ENCODE measurements at regions not wholly inside any gene's neighbourhood (a gene's known extent, or its start where the extent isn't known, plus 50 kb on each side); places are given as distances from the start of the nearest gene placed in this dataset.
"Not testable (repeated sequence)": the region's sequence is repeated elsewhere in the genome, so short reads cannot be mapped to it uniquely, and the experiment has no call there.

DNA sequence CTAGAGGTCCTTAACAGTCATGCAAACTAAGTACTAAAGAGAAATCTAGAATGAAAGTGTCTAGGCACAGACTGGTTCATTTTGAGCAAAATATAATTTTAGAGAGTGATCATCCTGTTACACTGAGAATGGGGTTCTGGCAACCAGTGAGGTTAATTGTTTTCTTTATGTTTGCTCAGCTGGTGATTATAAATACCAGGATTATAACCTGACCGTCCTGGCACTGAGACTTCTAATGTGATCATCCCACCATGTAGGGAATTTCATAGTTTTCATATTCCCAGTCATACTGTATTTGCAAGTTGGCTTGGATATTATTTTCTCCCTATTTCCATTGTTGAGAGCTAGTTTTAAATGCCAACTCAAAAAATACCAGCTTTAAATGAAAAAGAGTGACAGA lies 852.5 kb upstream of the LRATD1 start:
- in situ Hi-C loops (cut with MboI; ENCODE audit: low sequenced_read_pairs): no loop called here

DNA sequence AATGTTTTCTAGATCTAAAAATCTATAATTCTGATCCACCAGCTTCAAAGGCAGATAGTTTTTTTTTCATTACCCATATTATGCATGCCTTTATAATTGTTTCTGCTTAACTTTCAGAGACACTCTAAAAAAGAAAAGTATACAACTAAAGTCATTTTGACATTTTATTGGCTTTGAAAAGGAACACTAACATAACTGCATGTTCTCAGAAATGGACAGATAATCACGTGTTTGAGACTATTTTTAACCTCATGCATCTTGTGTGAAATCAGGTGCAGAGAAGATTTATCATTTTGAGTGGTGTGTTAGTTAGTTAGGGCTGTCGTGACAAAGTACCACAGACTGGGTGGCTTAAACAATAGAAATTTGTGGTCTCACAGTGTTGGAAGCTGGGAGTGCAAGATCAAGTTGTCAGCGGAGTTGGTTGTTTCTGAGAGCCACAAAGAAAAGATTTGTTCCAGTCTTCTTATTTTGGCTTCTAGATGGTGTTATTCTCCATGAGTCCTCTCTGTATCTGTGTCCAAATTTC lies 841.4 kb upstream of the LRATD1 start:
- in situ Hi-C loops (cut with MboI; ENCODE audit: low sequenced_read_pairs): no loop called here

DNA sequence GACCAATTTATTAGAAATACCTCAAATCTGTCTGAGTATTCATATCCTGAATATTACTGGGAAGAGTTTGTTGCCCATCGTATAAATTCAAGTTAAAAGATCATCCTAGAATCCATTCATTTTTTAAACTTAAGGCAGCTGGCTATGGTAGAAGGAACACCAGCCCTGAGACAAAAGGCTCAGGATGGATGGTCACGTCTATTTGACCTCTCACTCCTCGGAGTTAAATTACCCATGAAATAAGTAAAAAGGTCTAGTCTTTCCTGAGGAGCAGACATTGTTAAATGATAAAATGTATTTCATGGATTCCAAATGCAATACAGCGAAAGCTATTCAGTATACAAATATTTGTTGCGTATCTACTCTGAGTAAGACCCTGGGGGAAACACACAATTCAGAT lies 826.0 kb upstream of the LRATD1 start:
- in situ Hi-C loops (cut with MboI; ENCODE audit: low sequenced_read_pairs): no loop called here

DNA sequence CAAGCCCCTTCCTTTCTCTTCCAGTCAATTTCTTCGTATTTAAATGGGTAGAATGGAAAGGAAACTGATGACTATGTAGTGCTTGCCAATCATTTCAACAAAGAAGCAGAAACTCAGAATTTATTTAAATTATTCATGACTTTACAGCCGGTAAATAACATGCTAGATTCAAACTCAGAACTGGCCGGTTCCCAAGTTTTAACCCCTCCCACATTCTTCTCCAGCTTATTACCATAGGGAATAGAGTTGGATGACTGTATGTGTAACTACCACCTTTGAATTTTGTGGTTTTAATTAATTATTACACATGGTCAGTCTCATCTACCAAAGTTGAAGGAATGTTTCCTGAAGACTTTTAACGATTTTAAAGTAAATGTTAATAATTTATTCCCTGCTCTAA lies 819.3 kb upstream of the LRATD1 start:
- in situ Hi-C loops (cut with MboI; ENCODE audit: low sequenced_read_pairs): no loop called here

DNA sequence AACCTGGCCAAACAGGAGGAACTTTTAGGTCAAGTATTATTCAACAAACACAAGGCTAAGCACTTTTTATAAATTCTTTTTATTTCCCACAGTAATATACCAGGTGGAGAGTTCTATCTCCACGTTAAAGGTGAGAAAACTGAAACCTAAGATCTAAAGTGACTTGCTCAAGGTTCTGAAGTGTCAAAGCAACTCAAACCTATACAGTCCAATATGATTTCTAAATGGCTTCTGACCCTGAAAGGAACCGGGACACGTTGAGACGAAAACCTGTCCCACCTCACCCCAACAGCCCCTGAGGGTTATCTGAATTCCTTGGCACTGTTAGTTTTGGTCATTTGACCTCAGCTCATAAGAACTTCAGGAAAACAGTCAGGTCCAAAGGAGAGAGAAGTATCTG lies 814.5 kb upstream of the LRATD1 start:
- in situ Hi-C loops (cut with MboI; ENCODE audit: low sequenced_read_pairs): no loop called here

DNA sequence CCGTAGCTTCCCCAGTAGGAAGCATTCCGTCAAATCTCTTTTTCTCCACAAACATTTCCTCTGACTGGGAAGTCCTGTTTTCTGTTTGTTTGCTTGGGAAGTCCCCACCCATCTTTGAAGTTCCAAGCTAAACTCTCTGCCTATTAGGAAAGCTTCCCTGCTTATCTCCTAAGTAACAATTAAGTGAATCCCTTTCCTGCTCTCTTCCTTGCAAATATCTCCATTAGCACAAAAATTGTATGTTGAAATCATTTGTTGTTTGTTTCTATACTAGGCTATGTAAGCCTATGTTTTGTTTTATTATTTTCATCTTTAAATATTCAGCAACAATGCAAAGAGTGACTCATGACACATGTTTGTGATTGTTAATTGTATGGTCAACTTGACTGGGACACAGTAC lies 812.6 kb upstream of the LRATD1 start:
- in situ Hi-C loops (cut with MboI; ENCODE audit: low sequenced_read_pairs): no loop called here

DNA sequence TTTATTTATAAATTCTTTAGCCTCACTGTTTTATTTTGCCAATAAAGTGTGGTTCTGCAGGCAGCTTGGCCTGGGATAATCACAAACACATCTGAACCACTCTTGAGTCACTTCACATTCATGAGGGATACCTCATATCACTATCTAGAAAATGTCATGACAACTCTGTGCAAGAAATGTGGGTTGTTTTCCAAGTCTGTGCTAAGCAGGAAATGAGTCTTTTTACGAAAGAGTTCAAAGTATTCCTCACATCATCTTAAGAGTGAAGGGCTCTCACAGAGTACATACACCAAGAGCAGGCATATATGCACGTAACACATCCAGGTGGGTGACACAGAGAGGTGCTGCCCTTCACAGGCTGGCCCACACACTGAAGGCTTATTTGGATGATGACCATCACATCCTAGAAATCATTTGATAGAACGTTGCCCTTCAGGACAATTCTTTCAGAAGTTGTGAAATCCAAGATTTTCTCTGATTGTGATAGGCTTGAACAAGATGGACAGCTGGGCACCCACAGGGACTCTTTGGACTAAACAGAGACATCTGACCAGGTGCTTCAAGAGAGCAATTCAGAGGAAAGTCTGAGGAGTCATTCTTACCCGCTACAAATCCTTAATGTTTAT lies 811.1 kb upstream of the LRATD1 start:
- in situ Hi-C loops (cut with MboI; ENCODE audit: low sequenced_read_pairs): no loop called here

DNA sequence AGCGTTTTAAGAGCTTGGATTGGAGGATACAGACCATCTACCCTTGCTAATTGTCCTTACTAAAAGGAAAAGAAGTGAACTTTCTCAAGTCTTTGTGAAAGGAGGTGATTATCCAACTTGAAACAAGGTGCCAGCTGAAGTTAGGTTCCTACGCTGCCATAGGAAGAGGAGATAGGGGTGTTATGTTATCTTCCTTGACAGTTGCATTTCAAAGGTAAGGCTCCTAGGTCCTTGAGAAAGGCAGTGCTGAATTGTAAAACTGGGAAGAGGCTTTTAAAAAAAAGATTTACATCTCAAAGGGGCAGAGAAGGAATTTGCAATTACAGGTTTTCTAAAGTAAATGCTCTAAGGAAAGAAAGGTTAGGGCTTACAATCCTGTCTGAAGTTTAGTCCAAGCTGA lies 810.2 kb upstream of the LRATD1 start:
- in situ Hi-C loops (cut with MboI; ENCODE audit: low sequenced_read_pairs): no loop called here

DNA sequence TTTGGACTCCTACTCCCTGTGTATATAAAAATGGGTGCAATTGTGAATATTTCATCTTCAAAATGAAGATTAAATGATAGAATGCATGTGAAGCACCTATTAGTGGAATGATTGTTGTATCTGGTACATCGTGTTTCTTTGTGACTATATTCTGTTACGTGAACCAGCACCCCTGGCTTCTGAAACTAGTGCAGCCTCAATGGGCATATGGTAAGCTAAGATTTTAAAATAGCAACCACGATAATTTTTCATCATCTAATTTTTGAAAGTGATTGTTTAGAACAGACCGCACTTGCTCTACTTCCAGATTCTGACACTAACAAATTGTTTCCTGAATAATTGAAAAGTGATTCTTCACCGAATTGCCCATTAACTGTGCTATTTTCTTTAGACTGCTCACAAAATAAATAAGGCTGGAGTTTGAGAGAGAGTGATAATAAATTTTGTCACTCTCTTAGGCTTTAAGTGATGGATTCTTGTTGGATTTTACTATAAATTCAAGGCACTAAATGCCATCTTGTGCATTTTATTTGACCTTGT lies 806.1 kb upstream of the LRATD1 start:
- in situ Hi-C loops (cut with MboI; ENCODE audit: low sequenced_read_pairs): no loop called here

DNA sequence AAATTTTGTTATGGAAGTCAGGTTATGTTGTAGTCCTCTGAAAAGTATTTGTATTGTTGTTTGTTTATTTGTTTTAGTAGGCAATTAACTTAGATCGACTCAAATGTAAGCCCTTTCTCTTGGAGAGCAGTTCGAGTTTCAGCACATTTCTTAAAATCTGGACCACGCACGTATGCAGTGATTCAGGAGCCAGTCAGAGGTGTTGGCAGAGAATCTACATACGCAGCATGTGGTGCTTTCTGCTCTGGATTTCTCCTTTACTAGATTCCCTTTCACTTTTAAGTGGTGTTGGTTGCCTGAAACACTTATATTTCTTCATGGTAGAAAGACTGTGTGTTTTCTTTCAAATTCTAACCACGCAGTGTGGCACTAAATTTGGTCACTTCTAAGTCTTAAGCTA lies 773.9 kb upstream of the LRATD1 start:
- in situ Hi-C loops (cut with MboI; ENCODE audit: low sequenced_read_pairs): no loop called here

DNA sequence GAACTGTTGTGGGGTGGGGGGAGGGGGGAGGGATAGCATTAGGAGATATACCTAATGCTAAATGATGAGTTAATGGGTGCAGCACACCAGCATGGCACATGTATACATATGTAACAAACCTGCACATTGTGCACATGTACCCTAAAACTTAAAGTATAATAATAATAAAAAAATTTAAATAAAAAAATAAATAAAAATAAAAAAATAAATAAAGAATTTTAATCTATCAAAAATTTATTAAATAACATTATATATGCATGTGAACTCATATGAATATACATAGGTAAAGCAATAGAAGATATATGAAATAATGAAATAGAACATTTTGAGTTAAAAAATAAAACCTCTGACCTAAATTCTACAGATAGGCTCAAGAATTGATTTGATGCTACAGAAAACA lies 764.2 kb upstream of the LRATD1 start:
- in situ Hi-C loops (cut with MboI; ENCODE audit: low sequenced_read_pairs): not testable (repeated sequence)

DNA sequence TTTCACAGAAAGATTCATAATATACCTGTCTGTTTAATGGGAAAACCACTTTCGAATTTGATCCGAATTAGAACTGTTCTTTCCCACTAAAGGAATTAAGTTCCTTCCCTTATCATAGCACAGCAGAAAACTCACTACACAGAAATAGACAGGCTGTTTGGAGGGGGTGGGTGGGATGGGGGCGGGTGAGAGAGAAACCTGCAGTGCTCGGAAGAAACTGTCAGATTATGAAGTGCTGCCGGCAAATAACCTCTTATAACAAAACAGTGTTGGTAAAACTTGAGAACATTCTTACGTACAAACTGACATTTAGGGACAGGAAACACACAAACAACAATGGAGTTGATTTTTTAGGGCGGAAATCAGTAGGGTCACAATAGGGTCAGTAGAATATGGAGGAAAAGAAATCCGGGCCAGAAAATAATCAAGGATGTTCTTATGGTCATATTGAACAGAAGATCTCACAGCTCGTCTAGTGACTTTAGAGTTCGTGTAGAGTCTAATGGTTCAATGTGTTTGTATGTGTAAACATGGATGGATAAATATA lies 756.0 kb upstream of the LRATD1 start:
- in situ Hi-C loops (cut with MboI; ENCODE audit: low sequenced_read_pairs): no loop called here

DNA sequence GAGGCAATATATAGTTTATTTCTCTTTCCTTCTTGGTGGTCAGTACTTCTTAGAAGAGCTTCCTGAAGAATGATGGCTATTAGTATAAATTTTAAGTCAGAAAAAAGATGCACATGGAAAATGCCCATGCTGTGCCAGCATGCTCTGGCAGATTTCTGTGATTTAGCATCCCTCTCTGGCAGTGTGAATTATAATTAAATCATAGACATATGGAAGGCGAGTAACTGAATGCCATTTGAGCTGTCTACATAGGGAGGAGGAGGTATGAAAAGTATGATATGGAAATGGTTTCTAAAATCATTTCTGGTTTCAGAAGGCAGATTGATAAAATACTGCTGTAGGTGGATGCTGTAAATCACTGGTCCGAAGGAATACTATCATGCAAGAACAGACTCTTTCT lies 754.9 kb upstream of the LRATD1 start:
- in situ Hi-C loops (cut with MboI; ENCODE audit: low sequenced_read_pairs): no loop called here

DNA sequence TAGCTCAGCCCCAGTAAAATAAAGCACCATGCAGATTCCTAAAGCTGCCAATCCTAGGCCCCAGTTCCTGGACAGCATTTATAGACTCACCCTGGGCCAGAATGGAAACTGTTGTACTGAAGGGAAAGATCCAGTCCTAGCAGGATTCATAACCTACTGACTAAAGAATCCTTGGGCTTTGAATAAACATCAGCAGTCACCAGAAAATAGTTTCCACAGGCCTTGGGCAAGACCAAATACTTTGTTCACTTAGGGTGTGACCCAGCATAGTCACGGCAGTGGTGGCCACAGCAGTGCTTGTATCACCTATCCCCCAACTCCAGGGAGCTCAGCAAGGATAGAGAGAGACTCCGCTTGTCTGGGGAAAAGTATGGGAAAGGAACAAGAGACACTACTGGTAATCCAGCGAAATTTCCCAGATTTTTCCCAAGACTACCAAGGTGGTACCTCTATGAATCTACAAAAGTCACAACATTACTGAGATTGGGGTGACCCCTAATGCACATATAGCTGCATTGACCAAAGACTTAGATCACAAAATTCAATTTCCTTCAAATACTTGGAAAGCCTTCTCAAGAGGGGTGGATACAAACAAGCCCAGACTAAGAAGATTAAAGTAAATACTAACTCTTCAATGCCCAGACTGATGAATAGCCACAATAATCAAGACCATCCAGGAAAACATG lies 748.1 kb upstream of the LRATD1 start:
- in situ Hi-C loops (cut with MboI; ENCODE audit: low sequenced_read_pairs): no loop called here

DNA sequence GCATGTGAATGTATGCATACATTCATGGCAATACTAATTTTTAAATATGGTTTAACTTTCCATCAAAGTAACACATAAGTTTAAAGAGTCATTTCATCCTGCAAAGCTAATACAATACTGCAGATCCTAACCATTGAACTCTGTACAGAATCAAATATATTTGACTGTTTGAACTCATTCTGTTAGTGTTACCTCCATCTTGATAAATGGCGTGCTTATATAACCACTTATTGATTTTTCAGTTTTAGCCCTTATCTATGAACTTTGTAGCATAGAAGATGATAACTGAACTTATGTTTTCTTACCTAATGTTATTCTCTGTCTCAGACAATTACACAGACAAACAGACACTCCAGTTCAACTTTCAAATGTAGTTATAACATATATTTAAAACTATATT lies 731.0 kb upstream of the LRATD1 start:
- in situ Hi-C loops (cut with MboI; ENCODE audit: low sequenced_read_pairs): no loop called here

DNA sequence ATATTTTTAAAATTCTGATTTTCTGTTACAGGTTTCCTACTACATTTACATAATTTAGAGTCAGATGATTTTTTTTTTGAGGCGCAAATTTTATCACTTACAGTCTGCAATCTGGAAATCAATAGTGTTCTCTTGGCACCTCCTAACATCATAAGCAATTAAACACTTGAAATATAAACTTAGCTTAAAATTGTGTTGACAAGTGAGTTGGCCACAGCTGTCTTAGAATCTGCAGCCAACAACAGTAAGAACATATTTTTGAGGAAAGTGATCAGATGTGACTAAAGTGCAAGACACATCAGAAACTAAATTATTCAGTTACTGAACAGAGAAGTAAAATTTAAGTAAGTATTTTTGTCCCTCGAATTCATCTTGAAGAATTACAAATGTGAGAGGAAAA lies 726.7 kb upstream of the LRATD1 start:
- in situ Hi-C loops (cut with MboI; ENCODE audit: low sequenced_read_pairs): no loop called here

DNA sequence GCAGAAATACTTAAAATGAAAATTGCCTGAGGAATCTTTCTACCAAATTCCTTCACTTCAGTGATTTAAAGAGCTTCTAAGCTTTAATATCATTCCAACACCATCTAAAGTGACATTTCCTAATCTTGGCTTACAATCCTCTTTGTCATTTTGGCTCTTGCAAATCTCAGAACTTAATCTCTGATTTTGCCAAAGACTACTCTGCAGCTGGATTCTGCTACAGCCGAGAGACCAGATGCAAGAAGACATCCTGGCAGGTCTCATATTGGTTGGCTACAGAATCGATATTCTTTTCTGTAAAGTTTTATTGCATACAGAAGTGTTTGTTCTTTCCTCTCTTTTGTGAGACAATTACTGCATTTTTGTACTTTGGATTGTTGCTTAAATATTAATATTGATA lies 716.5 kb upstream of the LRATD1 start:
- in situ Hi-C loops (cut with MboI; ENCODE audit: low sequenced_read_pairs): no loop called here

DNA sequence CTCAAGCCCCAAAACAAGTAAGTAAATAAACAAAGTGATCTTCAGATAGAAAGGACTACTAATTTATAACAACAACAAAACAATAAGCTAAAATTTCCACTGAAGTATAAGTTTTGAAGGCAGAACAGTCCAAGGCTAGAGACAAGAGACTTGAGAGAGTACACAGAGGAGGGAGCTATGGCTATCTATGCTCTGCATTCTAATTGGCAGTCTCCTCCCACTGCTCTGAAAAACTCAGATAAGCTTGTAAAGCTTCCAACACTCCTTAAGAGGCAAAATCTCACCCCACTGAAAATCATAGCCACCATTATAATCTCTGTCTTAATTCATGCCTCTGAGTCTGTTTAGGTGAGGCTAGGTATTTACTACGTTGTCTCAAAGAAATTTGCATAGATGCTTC lies 714.6 kb upstream of the LRATD1 start:
- in situ Hi-C loops (cut with MboI; ENCODE audit: low sequenced_read_pairs): no loop called here

DNA sequence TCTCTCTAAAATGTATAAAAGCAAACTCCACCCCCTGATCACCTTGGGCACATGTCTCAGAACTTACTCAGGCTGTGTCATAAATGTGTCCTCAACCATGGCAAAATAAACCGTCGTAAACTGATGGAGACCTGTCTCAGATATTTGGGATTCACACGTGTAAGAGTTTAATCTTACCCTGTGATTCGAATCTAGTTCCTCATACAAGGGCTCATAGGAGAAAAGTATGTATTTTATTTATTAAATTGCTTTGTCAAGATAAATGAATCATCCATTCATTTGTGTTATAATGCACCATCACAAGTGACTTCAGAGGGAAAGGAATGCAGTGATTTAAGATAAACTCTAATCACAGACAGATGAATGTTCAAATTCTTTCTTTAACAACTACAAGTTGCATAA lies 712.5 kb upstream of the LRATD1 start:
- in situ Hi-C loops (cut with MboI; ENCODE audit: low sequenced_read_pairs): no loop called here

DNA sequence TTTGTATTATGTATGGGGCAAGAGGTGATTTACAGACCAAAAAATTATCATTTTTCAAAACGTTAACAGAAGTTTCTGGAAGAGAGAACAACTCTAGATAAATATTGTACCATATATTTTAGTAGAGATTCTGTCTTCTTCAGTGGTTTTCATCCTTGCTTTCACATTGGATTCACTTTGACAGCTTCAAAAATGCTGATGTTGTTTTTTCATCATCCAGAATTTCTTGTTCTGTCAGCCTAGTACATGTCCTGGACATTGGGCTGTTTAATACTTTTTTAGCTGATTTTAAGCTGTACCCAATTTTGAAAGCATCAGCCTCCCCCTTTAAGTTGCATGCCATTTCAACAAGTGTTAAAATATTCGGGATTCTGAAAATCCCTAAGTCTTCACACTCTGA lies 711.3 kb upstream of the LRATD1 start:
- in situ Hi-C loops (cut with MboI; ENCODE audit: low sequenced_read_pairs): no loop called here

DNA sequence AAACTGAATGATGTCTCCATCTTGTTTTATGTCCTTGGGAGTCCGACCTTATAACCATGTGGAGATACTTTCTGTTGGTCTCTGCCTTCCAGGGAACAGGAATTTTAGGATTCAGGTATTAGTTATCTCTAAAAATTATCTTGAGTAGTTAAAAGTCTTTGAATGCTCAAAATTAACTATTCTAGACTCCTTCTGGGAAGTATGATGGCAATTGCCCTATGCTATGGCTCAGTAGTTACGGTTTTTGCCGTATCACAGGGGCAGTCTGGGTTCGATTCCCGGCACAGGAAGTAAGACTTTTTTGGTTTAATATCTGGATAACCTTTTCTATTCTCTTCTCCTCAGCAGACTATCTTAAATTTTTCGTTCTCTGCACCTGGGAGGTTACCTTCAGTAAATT lies 708.7 kb upstream of the LRATD1 start:
- in situ Hi-C loops (cut with MboI; ENCODE audit: low sequenced_read_pairs): no loop called here

DNA sequence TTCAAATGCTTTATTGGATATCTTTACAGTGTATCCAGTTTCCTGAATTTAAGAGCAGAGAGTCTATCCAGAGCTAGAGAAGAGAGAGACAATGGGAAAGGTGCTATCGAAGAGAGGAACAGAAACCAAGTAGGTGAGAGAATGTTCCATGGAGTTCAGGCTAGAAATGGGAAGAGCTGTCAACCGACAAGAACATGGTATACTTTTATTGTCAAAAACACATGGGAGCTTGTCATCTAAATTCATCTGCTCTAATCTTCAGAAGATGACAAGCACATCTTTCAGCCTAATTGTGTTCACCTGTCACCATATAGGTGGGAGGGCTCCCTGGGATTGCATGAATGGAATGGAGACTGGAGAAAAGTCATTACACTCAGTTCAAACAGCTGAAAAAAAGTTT lies 690.4 kb upstream of the LRATD1 start:
- in situ Hi-C loops (cut with MboI; ENCODE audit: low sequenced_read_pairs): no loop called here

Data from HL-60/S4 treated with retinoic acid at 250 ng/mL for 4 days and 3 days (cell line).